ENCODE measurements at regions not wholly inside any gene's neighbourhood (a gene's known extent, or its start where the extent isn't known, plus 50 kb on each side); places are given as distances from the start of the nearest gene placed in this dataset.

DNA sequence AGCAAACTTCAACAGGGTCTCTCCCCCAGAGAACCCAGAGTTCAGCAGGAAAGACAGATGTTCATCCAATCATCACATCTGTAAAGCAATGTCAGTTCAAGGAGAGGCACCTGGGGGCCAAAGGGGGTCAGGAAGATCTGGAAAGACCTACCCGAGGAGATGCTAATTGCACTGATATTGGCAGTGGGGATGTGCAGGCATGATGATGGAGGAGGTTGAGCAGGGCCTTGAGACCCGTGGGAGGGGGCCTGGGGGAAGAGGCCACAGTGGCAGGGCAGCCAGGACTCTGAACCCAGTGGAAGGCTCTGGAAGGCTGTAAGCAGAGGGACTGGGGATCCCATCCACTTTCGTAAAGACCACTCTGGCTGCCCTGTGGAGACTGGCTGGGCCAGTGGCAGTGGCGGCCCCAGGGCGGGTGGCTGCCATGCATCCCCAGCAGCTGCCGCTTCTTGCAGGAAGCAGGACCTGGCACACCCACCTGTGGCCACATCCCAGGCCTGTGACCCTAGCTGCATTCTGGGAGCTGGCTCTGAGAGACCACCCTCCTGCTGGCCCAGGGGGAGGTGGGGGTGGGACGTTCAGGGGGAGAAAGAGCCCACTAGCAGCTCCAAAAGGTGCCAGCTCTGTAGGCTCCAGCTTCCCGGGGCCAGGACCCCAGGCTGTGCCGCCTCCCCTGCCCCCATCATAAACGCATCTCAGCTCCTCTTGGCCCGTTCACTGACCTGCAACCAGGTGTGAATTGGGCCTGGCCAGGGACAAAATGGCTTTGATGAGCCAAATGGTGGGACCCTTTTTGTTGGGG lies 59.9 kb upstream of the FGF3 start:
- no peak for TF ChIP-seq CTCF (IDR thresholded peaks at IDR 0.05 in 8 of 11, conservative IDR thresholded peaks at IDR 0.05 in 3 of 11)
- no peak for TF ChIP-seq POLR2A (IDR thresholded peaks at IDR 0.05)

All from spleen (tissue), 7 donors.